SK-MEL-5 (cell line): ENCODE measurements at regions not wholly inside any gene's neighbourhood (a gene's known extent, or its start where the extent isn't known, plus 50 kb on each side); places are given as distances from the start of the nearest gene placed in this dataset.
A peak's percentile ranks its signal among the peaks of the same experiment; 100 is the strongest.

Experiments
- DNase-seq: peaks from one replicate; pipeline ENCODE4 v3.0.0-alpha.2; 2016; ENCODE audit warnings: low read depth, low spot score
- in situ Hi-C: cut with HindIII; loops from 2 replicates; pipeline ENCODE4 v1.10.0; 2016; ENCODE audit warnings: low sequenced_read_pairs, high pct_unique_total_duplicates, low pct_unique_long_range_greater_than_20kb

DNA sequence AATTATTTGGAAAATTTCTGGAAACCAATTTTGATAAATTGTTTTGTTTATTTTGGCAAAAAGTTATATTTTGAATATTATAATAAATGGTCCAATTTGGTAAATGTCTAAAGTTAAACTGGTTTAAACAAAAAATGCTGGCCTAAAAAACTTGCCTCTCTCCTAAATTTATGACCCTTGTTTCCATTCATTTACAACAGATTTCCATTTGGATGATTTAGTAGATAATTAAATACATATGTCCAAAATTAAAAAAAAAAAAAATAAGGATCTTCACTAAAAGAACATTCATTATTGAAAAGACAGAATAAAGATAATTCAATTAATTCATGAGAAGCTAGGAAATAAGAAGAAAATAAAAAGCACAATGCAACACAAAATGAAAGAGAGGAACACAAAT lies 449.5 kb downstream of the SPRY1 start:
- DNase-seq, result no peak
- in situ Hi-C loops, result no loop called here

DNA sequence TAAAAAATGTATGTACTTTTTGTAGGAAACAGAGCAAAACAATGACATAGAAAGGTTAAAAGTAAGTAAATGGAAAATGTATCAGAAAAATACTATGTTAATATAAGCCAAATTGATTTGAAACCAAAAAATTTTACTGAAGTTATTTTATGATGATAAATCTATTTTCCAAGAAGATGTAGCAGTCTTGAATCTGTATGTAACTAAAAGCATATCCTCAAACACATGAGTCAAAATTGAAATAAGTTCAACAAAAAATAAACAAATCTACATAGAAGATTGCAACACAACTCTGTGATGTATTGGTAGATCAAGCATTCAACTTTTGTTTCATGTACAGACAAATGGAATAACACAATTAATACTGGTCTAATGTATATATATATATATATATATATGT lies 450.0 kb downstream of the SPRY1 start:
- no peak for DNase-seq
- in situ Hi-C loops, result no loop called here

DNA sequence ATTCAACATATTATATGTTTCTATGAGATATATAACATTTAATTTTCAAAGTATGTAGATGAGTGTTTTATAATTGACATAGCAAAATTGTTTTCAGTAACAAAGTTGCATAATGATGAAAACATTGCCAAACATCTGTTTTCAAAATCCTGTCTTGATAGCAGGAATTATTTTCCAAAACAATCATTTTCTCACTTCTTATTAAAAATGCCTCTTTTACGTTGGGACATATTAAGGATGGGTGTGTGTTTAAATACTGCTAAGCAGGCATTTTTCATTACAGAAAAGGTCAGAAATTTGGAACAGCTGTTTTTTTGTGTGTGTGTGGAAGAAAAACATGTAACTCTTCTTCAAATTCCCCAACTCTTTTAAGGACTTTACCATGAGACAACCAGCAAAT lies 452.0 kb downstream of the SPRY1 start:
- in situ Hi-C loops, result no loop called here
- no peak for DNase-seq

DNA sequence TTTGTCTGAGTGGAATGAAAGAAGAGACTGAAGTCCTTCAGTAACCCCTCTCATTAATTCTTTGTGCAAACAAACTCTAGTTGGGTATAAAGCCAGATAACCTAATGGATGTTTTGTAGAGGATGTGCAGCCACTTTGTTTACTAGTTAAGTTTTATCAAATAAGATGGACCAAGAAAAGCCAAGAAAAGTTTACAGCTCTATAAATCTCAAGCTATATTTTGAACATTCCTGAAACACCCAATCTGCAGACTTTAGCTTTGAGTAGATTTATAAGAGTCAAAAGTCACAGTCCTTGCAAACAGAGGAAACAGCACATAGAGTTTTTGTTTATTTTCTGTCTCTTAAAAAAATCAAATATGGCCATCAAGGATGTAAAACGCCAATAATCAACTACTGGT lies 452.9 kb downstream of the SPRY1 start:
- no peak for DNase-seq
- in situ Hi-C loops, result no loop called here

DNA sequence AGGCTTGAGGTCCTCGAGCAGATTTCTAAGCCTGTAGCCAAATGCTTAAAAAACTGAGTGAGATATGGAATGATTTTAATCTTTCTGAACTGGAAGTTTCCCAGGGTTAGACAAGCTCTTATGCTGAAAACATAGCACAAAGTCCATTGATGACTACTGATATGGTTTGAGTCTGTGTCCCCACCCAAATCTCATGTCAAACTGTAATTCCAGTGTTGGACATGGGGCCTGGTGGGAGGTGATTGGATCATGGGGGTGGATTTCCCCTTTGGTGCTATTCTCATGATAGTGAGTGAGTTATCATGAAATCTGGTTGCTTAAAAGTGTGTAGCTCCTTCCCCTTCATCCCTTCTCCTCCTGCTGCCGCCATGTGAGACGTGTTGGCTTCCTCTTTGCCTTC lies 454.9 kb downstream of the SPRY1 start:
- in situ Hi-C loops, result no loop called here
- DNase-seq, result no peak

DNA sequence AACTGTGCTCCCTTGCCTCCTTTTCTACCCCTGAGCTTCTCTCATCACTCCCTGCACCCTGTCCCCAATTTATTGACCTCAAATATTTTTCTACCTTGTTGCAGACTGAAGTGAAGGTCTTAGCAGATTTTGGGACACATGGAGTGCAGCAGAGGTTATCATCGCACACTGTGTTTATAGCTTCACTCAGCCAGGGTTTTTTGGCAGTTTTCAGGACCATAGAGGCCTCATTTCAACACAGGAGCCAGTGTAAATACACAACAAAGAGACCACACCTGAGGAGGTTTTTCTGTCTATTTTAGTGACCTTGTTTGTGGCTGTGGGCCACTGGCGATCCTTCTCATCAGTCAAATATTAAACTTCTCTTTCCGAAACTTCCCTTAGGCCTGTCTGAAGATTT lies 457.1 kb downstream of the SPRY1 start:
- in situ Hi-C loops, result no loop called here
- DNase-seq, result no peak

DNA sequence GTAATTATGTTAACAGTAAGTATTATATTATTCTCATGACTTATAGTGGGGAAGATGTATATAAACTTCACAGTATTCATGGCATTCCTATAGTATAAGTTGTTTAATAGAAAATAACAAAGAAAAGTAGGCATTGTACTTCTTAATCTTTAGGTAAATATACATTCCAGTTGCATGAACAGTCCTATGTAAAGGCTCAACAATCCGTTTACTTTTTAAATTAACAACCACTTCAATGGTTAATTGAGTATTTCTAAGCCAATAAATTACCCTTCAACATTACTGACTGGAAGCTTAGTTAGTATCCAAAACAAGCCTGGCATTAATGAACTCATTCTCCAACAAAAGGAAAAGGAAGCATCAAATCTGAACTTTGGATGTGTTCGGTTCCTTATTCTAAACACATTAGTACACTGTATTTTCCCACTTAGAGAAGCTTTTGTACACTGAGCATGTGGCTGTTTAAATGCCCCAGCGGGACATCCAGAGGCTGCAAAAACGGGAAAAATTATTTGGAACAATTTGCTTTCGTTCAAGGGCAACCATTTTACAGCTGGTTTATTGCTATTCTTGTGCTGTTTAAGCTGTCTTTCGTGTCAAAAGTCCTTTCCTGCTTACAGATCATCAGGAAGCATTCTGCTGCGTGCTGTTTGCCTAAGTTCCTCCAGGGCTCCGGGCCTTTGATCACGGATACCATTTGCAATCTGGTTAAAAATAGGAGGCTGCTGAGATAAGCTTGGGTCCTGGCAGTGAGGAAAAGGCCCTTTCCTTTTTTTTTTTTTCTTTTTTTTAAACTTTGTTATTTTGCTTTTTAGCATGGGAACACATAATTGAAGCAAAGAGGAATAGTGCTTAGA lies 460.3 kb downstream of the SPRY1 start:
- in situ Hi-C loops, result no loop called here
- peak; percentile 65 for DNase-seq

DNA sequence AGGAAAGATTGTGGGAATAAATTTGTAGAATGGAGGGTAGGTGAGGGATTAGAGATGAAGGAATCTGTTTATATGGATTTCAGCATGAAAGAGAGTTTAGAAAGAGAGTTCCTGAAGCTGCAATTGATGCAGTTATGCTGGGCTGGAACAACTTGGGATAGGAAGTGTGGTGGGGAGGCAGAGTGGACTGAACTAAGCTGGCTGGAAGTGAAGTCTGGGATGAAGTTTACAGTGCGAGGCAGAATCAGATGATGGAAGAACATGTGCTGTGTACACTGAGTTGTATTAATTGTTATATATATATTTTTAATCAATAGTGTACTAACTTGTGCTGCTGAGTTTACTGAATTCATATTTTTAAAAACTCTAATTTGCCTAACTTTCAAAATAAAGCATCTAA lies 461.9 kb downstream of the SPRY1 start:
- in situ Hi-C loops, result no loop called here
- DNase-seq, result no peak

DNA sequence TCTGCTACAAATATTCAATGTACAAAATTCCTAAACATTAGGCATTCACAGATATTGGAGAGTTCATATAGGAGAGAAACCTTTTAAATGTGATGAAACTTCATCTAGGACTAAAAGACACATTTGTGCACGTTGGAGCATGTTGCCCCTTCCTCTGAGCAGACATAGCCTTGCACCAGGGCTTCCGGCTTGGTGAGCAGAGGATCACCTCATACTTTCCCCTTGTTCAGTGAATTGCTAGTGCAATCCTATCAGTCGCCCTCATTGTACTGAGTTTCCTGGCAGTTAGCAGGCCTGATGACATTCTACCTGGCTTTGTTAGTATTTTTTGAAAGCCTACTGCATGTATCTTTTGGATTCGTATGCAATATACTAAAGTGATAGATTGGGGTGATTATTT lies 466.2 kb downstream of the SPRY1 start:
- DNase-seq, result no peak
- in situ Hi-C loops, result no loop called here

DNA sequence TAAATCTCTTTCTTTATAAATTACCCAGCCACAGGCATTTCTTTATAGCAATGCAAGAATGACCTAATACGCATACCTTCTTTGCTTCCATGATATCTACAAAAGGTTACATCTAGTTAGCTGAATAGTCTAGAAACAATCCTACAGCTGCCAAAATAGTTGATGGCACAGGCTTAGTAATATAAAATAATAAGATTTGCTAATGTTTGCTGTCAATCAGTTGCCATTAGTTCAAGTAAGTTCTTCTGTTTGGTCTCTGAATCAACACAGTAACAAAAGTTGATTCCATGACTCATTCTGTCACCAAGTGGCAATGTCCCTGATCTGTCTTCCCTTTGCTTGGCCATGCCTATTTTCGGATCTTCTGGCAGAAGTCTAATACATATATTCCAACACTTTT lies 470.2 kb downstream of the SPRY1 start:
- in situ Hi-C loops, result no loop called here
- DNase-seq, result no peak

DNA sequence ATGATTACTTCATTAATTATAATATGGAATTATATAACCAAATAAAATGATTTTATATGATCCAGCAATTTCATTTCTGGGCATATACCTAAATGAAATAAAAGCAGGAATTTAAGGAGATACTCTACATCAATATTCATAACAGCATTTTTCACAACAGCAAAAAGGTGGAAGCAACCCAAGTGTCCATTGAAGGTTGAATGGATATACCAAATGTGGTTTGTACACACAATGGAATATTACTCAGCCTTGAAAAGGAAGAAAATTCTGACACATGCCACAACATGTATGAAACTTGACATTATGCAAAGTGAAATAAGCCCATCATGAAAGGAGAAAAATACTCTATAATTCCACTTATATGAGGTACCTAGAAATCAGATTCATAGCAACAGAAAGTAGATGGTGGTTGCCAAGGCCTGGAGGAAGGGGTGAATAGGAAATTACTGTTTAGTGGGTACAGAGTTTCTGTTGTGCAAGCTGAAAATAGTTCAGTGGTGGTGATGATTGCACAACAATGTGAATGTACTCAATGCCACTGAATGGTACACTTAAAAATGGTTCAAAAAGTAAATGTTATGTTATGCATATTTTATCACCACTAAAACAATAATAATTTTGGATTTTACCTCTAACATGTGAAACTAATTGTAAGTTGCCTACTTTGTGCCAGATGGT lies 471.5 kb downstream of the SPRY1 start:
- DNase-seq, result no peak
- in situ Hi-C loops, result no loop called here

DNA sequence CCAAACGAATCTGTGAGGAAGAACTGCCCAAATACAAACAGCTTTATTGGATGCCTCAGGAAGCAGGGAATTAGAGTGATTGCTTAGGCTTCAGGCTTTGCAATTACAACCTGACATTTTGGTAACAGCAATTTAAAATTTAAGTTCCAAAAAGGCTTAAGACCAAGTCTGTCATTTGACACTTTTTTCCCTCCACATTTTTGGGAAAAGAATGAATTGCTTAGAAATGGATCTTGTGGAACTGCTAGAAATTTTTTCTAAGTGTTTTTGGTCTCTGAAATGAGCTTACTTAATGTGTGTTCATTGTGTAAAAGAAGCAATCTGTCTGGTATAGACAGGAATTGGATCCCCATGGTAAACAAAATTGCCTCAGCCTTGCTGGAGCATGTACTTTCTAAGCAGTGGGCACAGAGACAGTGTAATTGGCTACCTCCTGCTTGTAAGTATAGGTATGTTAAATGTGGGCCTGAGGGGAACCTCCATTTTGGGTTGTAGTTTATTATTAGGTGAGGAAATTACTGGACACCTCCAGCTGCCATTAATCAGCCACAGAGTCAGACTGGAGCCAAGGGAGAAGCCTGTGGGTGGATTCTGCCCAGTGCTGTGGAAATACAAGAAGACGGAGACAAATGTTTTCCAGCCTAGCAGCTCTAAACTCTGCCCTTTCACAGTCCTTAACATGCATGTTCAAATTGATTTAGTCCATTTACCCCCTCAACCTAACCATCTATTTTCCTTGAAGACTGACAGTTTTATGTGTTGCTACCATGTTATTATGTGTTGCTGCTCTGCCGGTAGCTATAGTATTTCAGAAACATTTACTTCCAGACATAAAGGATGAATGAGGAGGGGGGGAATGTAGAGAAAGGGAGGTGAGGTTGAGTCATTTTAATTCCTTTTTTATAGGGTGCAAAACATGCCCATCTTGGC lies 473.0 kb downstream of the SPRY1 start:
- DNase-seq, result no peak
- in situ Hi-C loops, result no loop called here

DNA sequence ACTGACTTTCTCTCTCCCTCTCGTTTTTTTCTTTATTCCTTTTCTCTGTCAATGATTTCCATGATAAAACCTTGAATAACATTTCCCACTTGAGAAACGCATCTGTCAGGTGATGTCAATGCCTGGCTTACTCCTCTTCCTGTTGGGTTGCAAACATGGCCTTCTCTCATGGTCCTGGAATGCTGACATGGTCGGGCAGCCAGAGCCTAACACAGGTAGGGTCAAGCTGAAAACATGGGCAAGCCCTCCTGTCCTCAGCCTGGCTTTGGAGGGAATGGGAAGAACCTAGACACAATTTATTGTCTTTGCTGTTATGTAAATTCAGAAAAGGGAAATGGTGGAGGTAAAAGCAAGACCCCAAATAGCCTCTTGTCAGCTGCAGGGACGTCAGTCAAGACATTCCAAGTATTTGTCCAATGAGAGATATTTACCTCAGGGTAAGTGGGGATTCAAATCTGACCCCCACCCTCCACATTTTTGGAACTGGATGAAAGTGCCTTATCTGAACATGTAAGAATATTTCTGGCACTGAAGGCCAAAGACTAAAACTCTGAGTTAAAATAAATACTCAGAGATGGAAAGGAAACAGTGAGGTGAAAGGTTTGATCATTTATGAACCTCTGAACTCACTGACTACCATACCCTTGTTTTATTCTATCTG lies 473.8 kb downstream of the SPRY1 start:
- in situ Hi-C loops, result no loop called here
- DNase-seq, result no peak

DNA sequence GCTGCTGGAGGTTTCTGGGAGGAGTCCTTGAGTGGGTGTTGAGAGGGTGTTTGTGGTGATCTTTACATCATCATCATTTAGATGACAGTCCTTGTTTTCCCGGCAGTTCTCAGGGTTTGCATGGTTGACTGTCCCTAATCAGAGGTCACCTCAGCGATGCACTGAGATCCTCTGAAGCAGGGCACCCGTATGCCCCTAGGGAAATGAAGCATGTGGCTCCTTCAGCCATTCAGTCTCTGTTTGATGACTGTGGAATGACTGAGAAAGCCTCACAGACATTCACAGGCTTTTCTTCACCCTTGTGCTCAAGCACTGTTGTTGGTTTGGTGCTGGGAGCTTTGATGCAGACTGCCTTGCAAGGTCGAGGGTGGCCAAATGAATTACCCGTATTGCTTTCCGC lies 474.7 kb downstream of the SPRY1 start:
- DNase-seq, result no peak
- in situ Hi-C loops, result no loop called here

DNA sequence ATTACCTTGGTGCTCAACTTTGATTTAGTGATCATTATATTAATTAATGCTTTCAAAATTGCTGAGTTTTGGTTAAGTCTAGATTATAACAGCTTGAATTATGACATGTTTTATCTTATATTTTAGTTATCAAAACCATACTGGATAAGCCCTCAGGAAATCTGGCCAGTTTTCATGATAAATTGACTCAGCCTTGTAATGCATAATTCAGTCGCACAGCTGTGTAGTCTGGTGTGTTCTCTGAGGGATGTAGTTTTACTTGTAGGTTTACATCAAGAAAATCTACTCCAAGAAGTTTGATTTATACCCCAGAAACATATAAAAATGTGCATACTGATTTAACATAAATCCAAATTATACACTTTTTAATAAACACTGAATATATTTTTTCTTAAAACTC lies 477.5 kb downstream of the SPRY1 start:
- in situ Hi-C loops, result no loop called here
- DNase-seq, result no peak

DNA sequence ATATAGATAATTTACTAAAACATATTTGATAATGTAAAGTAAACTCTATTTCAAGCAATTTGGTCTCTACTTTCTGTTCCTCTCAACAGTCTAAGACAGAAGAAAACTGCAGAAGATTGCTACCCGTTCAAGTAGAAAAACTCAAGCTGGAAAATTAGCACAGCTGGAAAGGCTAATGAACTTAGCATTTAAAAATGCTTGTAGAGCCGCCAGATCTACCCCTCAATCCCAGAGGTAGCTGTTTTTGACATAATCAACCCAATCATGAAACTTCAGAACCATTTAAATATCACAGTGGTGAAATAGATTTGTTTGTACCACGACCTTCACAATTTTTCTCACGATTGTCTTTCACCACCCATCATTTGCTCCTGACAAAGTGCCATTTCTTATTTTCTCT lies 479.5 kb downstream of the SPRY1 start:
- in situ Hi-C loops, result no loop called here
- no peak for DNase-seq

DNA sequence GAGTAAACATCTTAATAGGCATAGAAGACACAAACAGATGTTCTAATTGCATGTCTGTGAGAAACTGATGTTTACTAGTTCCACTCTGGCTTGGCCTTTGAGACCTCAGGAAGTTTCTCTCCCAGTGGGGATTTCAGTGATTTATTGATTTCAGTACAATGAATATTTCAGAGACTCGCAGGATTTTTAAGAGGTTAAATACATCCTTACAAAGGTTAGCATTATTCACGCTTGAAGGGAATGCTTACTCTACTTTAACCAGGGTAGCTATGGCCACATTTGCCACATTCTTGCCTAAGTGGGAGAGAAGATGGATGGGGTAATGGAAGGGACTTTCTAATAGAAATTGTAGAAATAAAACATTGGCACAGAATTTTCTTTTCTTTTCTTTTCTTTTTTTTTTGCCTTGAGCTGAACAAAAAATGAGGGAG lies 480.1 kb downstream of the SPRY1 start:
- in situ Hi-C loops, result no loop called here
- DNase-seq, result no peak

DNA sequence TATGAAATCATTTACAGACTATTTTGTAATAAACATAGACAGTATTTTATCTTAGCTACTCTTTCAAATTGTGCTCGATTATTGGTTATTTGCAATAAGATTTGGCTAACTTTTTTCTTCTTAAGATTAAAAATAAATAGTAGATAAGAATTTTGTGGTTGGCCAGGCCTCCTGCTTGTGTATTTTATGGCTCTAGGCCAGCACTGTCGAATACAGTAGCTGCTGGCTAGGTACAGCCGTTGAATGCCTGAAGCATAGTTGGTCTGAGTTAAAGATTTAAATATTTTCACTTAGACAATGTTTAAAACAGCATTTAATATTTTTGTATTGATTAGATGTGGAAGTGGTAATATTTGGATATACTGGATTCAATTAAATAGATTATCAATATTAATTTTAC lies 481.0 kb downstream of the SPRY1 start:
- in situ Hi-C loops, result no loop called here
- no peak for DNase-seq
